Loucy (cell line): ENCODE measurements at regions not wholly inside any gene's neighbourhood (a gene's known extent, or its start where the extent isn't known, plus 50 kb on each side); places are given as distances from the start of the nearest gene placed in this dataset.
"Not testable (repeated sequence)": the region's sequence is repeated elsewhere in the genome, so short reads cannot be mapped to it uniquely, and the experiment has no call there.

ENCODE experiments used
- H2AFZ ChIP-seq: fragments of 200-600 bp; sonication (generic); 2 replicates; pipeline ENCODE4 v1.6.0; 2016; ENCODE audit warnings: antibody characterized with exemption, mild to moderate bottlenecking, low read length, moderate library complexity
- H3F3A ChIP-seq: fragments of 200-600 bp; 2 replicates; pipeline ENCODE4 v1.6.0; 2016; ENCODE audit warnings: antibody characterized with exemption, low read depth, mild to moderate bottlenecking
- H3K27me3 ChIP-seq: fragments of 200-600 bp; sonication (generic); 2 replicates; pipeline ENCODE4 v1.6.1; 2014; ENCODE audit warnings: low read length, mild to moderate bottlenecking; ENCODE audit not compliant: insufficient read depth, poor library complexity, severe bottlenecking
- H3K36me3 ChIP-seq: fragments of 200-600 bp; sonication (generic); 2 replicates; pipeline ENCODE4 v1.6.1; 2016; ENCODE audit warnings: low read length; ENCODE audit not compliant: insufficient read depth
- H3K4me1 ChIP-seq: fragments of 200-600 bp; sonication (generic); 2 replicates; pipeline ENCODE4 v1.5.1; 2014; ENCODE audit warnings: low read length, mild to moderate bottlenecking; ENCODE audit not compliant: insufficient read depth, poor library complexity, severe bottlenecking
- H3K4me2 ChIP-seq: fragments of 200-600 bp; sonication (generic); 2 replicates; pipeline ENCODE4 v1.6.0; 2014; ENCODE audit warnings: antibody characterized with exemption, low read length, low read depth, mild to moderate bottlenecking; ENCODE audit not compliant: poor library complexity, severe bottlenecking
- H3K4me3 ChIP-seq: fragments of 200-600 bp; sonication (generic); 2 replicates; pipeline ENCODE4 v1.5.1; 2014; ENCODE audit warnings: low read length, mild to moderate bottlenecking, mixed read lengths; ENCODE audit not compliant: poor library complexity, severe bottlenecking
- H3K79me2 ChIP-seq: fragments of 200-600 bp; sonication (generic); 2 replicates; pipeline ENCODE4 v1.6.1; 2014; ENCODE audit warnings: low read length; ENCODE audit not compliant: insufficient read depth
- H3K9ac ChIP-seq: fragments of 200-600 bp; sonication (generic); 2 replicates; pipeline ENCODE4 v1.6.0; 2014; ENCODE audit warnings: mild to moderate bottlenecking, low read depth, low read length, moderate library complexity; ENCODE audit not compliant: poor library complexity, severe bottlenecking
- H3K9me2 ChIP-seq: fragments of 200-600 bp; sonication (generic); replicated peaks from 2 replicates; pipeline ENCODE4 v1.6.1; 2016; ENCODE audit warnings: low read depth, low read length, mixed read lengths
- H3K9me3 ChIP-seq: fragments of 200-600 bp; sonication (generic); 2 replicates; pipeline ENCODE4 v1.6.1; 2014; ENCODE audit warnings: mild to moderate bottlenecking, antibody characterized with exemption, low read length, low read depth; ENCODE audit not compliant: insufficient read depth
- H4K20me1 ChIP-seq: fragments of 200-600 bp; sonication (generic); 2 replicates; pipeline ENCODE4 v1.6.0; 2014; ENCODE audit warnings: antibody characterized with exemption, low read length, mild to moderate bottlenecking; ENCODE audit not compliant: insufficient read depth, poor library complexity, severe bottlenecking
- EZH2phosphoT487 ChIP-seq: fragments of 200-600 bp; IDR thresholded peaks from 2 replicates; pipeline ENCODE4 v1.6.1; 2018; ENCODE audit warnings: antibody characterized with exemption, mild to moderate bottlenecking, moderate library complexity, borderline replicate concordance
- TF ChIP-seq, protein P1 (sequence below): fragments of 200-600 bp; sonication (generic); conservative IDR thresholded peaks from 2 replicates; pipeline ENCODE4 v1.5.1; 2014; ENCODE audit warnings: mild to moderate bottlenecking, antibody characterized with exemption, low read length

DNA sequence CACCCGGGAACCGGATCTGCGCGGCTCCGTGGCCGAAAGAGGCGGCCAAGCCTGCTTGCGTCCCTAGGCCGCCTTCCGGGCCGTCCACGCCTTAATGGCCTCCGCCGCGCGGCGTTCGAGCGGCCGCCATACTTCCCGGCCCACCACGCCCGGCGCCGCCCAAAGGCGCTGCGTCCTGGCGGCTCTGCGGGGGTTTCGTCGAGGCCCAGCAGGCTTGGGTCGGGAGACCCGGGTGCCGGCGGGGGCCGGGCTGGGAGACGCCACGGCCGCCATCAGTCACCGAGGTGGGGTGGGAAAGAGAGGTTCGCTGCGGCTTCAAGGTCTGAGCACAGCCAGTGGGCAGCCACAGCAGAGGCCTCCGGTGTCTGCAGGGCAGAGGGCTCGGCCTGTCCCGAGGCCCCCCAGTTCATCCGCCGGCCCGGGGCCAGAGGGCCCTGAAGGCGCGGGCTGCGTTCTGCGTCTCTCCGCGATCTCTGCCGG, 545.8 kb upstream of the CDH10 start:
- Histone ChIP-seq H4K20me1 (no peaks in the 10 kb centered on the region), H3K9me3 (no peaks in the 10 kb centered on the region), H3K36me3 (no peaks in the 10 kb centered on the region), H3F3A (no peaks in the 10 kb centered on the region), H3K4me2 (no peak overlapping the region), H3K27me3 (no peaks in the 10 kb centered on the region), H3K4me1 (no peaks in the 10 kb centered on the region), H2AFZ (no peak overlapping the region), H3K79me2 (no peaks in the 10 kb centered on the region), H3K9me2 (no peaks in the 10 kb centered on the region), H3K4me3 (no peak overlapping the region), H3K9ac (no peak overlapping the region)
- no peak for TF ChIP-seq EZH2phosphoT487

DNA sequence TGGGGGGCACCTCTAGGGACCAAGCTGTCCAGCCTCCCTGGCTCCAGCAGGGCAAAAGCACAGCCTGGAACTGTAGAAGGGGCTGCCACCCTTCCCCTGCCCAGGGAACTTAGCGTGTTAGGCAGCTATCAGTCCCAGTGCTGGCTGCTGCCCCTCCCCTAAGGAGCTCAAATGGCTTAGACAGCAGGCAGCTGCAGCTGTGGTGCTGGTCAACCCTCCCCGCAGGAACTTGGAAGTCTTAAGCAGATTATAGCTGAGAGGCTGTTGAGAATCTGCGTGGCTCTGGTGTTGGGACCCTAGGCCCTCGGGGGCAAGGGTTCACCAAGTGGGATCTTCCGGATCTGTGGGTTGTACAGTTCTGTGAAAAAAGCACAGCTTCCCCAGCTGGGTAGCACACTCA, 536.5 kb upstream of the CDH10 start:
- Histone ChIP-seq H4K20me1 (no peaks in the 10 kb centered on the region), H3K79me2 (no peaks in the 10 kb centered on the region), H3K9ac (no peak overlapping the region), H3F3A (no peaks in the 10 kb centered on the region), H3K4me1 (no peaks in the 10 kb centered on the region), H3K27me3 (no peaks in the 10 kb centered on the region), H3K4me2 (no peak overlapping the region), H3K36me3 (no peaks in the 10 kb centered on the region), H3K4me3 (no peak overlapping the region), H3K9me2 (no peaks in the 10 kb centered on the region), H2AFZ (no peak overlapping the region), H3K9me3 (no peaks in the 10 kb centered on the region)
- TF ChIP-seq, protein P1, sequence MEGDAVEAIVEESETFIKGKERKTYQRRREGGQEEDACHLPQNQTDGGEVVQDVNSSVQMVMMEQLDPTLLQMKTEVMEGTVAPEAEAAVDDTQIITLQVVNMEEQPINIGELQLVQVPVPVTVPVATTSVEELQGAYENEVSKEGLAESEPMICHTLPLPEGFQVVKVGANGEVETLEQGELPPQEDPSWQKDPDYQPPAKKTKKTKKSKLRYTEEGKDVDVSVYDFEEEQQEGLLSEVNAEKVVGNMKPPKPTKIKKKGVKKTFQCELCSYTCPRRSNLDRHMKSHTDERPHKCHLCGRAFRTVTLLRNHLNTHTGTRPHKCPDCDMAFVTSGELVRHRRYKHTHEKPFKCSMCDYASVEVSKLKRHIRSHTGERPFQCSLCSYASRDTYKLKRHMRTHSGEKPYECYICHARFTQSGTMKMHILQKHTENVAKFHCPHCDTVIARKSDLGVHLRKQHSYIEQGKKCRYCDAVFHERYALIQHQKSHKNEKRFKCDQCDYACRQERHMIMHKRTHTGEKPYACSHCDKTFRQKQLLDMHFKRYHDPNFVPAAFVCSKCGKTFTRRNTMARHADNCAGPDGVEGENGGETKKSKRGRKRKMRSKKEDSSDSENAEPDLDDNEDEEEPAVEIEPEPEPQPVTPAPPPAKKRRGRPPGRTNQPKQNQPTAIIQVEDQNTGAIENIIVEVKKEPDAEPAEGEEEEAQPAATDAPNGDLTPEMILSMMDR = no peak
- TF ChIP-seq EZH2phosphoT487 = no peak

DNA sequence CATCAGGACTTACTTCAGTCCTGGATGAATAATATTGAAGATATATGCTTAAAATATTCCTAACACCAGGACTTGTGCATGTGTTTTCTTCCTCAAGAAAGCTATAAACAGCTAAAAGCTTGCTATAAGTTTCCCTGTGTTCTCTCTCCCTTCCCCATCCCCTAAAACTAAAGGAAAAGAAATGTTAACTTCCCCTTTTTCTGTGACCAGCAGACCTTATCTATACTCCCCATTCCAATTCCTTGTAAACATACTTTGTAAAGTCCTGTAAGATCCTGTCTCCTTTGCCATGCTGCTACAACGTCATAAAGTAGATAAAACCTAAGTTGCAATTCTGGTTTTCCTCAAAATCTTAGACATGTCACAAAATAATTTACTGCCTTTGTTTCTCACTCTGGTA, 517.8 kb upstream of the CDH10 start:
- H3K9ac ChIP-seq, H3K36me3 ChIP-seq, H3K4me3 ChIP-seq, H3F3A ChIP-seq, H2AFZ ChIP-seq, H3K79me2 ChIP-seq, H3K9me3 ChIP-seq, H3K4me2 ChIP-seq, H3K4me1 ChIP-seq, H3K9me2 ChIP-seq, H4K20me1 ChIP-seq, H3K27me3 ChIP-seq: not testable (repeated sequence)

DNA sequence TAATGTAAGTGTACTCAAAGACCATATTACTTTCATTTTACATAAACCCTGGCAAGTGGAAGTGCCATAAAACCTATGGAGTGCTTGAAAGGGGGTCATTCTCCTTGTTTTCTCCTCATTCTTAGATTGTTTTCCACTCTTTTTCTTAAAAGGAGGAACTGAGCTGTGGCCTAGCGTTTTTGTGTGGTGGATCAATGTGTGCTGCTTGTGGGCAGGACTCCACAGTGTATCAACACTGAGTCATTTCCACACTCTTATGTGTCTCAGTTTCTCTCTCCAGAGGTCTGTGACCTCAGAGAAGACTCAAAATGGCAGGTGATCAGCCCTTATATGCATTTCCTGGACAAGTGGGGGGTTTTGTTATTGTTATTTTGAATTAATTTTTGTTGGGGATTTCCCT, 516.1 kb upstream of the CDH10 start:
- Histone ChIP-seq H2AFZ (no peak overlapping the region), H4K20me1 (no peaks in the 10 kb centered on the region), H3K27me3 (no peaks in the 10 kb centered on the region), H3F3A (no peaks in the 10 kb centered on the region), H3K9me2 (no peaks in the 10 kb centered on the region), H3K9ac (no peak overlapping the region), H3K9me3 (no peaks in the 10 kb centered on the region), H3K79me2 (no peaks in the 10 kb centered on the region), H3K4me3 (no peak overlapping the region), H3K36me3 (no peaks in the 10 kb centered on the region), H3K4me1 (no peaks in the 10 kb centered on the region), H3K4me2 (no peak overlapping the region)
- TF ChIP-seq EZH2phosphoT487 = no peak
- TF ChIP-seq, protein P1 = no peak
